C4-2B (cell line): ENCODE measurements at regions not wholly inside any gene's neighbourhood (a gene's known extent, or its start where the extent isn't known, plus 50 kb on each side); places are given as distances from the start of the nearest gene placed in this dataset.

ENCODE experiments used
- ZFX ChIP-seq: fragments of 450-650 bp; IDR thresholded peaks from 2 replicates; pipeline ENCODE4 v1.6.1; 2017
- TF ChIP-seq, protein P1 (sequence below): fragments of 450-650 bp; conservative IDR thresholded peaks from 2 replicates; pipeline ENCODE4 v1.5.1; 2017; ENCODE audit warnings: mild to moderate bottlenecking

DNA sequence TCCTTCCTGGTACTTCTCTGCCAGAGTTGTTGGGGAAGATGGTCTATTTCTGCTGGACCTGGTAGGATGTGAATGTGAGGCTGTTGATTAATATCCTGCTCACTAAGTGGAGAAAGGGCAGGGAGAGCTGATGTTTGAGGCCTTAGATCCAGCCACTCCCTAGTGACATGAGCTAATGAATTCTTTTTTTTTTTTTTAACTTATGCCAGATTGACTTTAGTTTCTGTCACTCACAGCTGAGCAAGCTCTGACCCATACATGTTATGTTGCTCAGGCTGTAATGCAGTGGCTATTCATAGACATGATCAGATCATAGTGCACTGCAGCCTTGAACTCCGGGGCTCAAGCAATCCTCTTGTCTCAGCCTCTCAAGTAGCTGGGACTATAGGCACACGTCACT, 75.1 kb upstream of the SPRY4 start:
- TF ChIP-seq, protein P1, sequence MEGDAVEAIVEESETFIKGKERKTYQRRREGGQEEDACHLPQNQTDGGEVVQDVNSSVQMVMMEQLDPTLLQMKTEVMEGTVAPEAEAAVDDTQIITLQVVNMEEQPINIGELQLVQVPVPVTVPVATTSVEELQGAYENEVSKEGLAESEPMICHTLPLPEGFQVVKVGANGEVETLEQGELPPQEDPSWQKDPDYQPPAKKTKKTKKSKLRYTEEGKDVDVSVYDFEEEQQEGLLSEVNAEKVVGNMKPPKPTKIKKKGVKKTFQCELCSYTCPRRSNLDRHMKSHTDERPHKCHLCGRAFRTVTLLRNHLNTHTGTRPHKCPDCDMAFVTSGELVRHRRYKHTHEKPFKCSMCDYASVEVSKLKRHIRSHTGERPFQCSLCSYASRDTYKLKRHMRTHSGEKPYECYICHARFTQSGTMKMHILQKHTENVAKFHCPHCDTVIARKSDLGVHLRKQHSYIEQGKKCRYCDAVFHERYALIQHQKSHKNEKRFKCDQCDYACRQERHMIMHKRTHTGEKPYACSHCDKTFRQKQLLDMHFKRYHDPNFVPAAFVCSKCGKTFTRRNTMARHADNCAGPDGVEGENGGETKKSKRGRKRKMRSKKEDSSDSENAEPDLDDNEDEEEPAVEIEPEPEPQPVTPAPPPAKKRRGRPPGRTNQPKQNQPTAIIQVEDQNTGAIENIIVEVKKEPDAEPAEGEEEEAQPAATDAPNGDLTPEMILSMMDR, result no peak
- no peak for TF ChIP-seq ZFX
